ENCODE measurements at regions not wholly inside any gene's neighbourhood (a gene's known extent, or its start where the extent isn't known, plus 50 kb on each side); places are given as distances from the start of the nearest gene placed in this dataset.
"Not testable (repeated sequence)": the region's sequence is repeated elsewhere in the genome, so short reads cannot be mapped to it uniquely, and the experiment has no call there.

- DNase-seq (ENCODE audit: low spot score in 2 of 2): no peak
- Histone ChIP-seq H3K27ac (no peak overlapping the region), H3K9me3 (no peaks in the 10 kb centered on the region), H3K4me3 (no peak overlapping the region), H3K27me3 (no peaks in the 10 kb centered on the region), H3K36me3 (no peaks in the 10 kb centered on the region), H3K4me1 (no peaks in the 10 kb centered on the region)
- no peak for TF ChIP-seq CTCF (IDR thresholded peaks at IDR 0.05)
- intact Hi-C loops (cut with DNase I): no loop called here
Measured at GRCh38 chr3:33940149-33940548, 141.7 kb downstream of the PDCD6IP start.

GRCh38 chr3:33940736-33941135 lies 142.3 kb downstream of the PDCD6IP start:
- H3K4me3 ChIP-seq: no peak overlapping the region
- H3K36me3 ChIP-seq: no peaks in the 10 kb centered on the region
- no peaks in the 10 kb centered on the region for H3K4me1 ChIP-seq
- intact Hi-C loops (cut with DNase I): no loop called here
- no peaks in the 10 kb centered on the region for H3K27me3 ChIP-seq
- no peak for TF ChIP-seq CTCF (IDR thresholded peaks at IDR 0.05)
- no peak overlapping the region for H3K27ac ChIP-seq
- DNase-seq (ENCODE audit: low spot score in 2 of 2): no peak
- H3K9me3 ChIP-seq: no peaks in the 10 kb centered on the region

GRCh38 chr3:33941804-33942203 lies 143.4 kb downstream of the PDCD6IP start:
- no peaks in the 10 kb centered on the region for H3K4me1 ChIP-seq
- H3K27ac ChIP-seq: no peak overlapping the region
- H3K4me3 ChIP-seq: no peak overlapping the region
- no peaks in the 10 kb centered on the region for H3K36me3 ChIP-seq
- no peaks in the 10 kb centered on the region for H3K9me3 ChIP-seq
- TF ChIP-seq CTCF (IDR thresholded peaks at IDR 0.05): no peak
- intact Hi-C loops (cut with DNase I): no loop called here
- no peak for DNase-seq (ENCODE audit: low spot score in 2 of 2)
- no peaks in the 10 kb centered on the region for H3K27me3 ChIP-seq

GRCh38 chr3:33942483-33943150 lies 144.2 kb downstream of the PDCD6IP start:
- TF ChIP-seq CTCF (IDR thresholded peaks at IDR 0.05): no peak
- Histone ChIP-seq H3K4me1 (no peaks in the 10 kb centered on the region), H3K4me3 (no peak overlapping the region), H3K36me3 (no peaks in the 10 kb centered on the region), H3K9me3 (no peaks in the 10 kb centered on the region), H3K27ac (no peak overlapping the region), H3K27me3 (no peaks in the 10 kb centered on the region)
- DNase-seq (ENCODE audit: low spot score in 2 of 2): no peak
- intact Hi-C loops (cut with DNase I): no loop called here

GRCh38 chr3:33943277-33943676 lies 144.8 kb downstream of the PDCD6IP start:
- TF ChIP-seq CTCF (IDR thresholded peaks at IDR 0.05): no peak
- intact Hi-C loops (cut with DNase I): no loop called here
- DNase-seq (ENCODE audit: low spot score in 2 of 2): no peak
- no peaks in the 10 kb centered on the region for H3K9me3 ChIP-seq
- no peak overlapping the region for H3K27ac ChIP-seq
- no peaks in the 10 kb centered on the region for H3K27me3 ChIP-seq
- no peaks in the 10 kb centered on the region for H3K4me1 ChIP-seq
- H3K36me3 ChIP-seq: no peaks in the 10 kb centered on the region
- no peak overlapping the region for H3K4me3 ChIP-seq

- H3K27ac ChIP-seq; H3K4me3 ChIP-seq; H3K27me3 ChIP-seq; DNase-seq (ENCODE audit: low spot score in 2 of 2); intact Hi-C loops (cut with DNase I); H3K36me3 ChIP-seq; H3K9me3 ChIP-seq; H3K4me1 ChIP-seq: not testable (repeated sequence)
Measured at GRCh38 chr3:33946612-33947011, 148.2 kb downstream of the PDCD6IP start.

All from ascending aorta (tissue), 2 donors.